GM23338 (cell line): ENCODE measurements at regions not wholly inside any gene's neighbourhood (a gene's known extent, or its start where the extent isn't known, plus 50 kb on each side); places are given as distances from the start of the nearest gene placed in this dataset.
"Not testable (repeated sequence)": the region's sequence is repeated elsewhere in the genome, so short reads cannot be mapped to it uniquely, and the experiment has no call there.

ENCODE experiments used
- CTCF ChIP-seq, 2 experiments: fragments of 200-600 bp in 1 of 2; sonication (generic) in 1 of 2; conservative IDR thresholded peaks; 2 replicates each; pipeline versions ENCODE4 v1.5.1 to v1.6.1; 2016 to 2017; ENCODE audit warnings: antibody characterized with exemption in 2 of 2, low read depth in 2 of 2, mild to moderate bottlenecking in 2 of 2, moderate library complexity in 1 of 2
- ETS1 ChIP-seq: IDR thresholded peaks from 2 replicates; pipeline ENCODE4 v1.6.1; 2016; ENCODE audit warnings: antibody characterized with exemption
- EZH2 ChIP-seq: fragments of 200-600 bp; sonication (generic); IDR thresholded peaks from one replicate; pipeline ENCODE4 v1.8.0; 2017; ENCODE audit warnings: antibody characterized with exemption, mild to moderate bottlenecking, low read depth; ENCODE audit not compliant: unreplicated experiment
- EZH2phosphoT487 ChIP-seq: fragments of 200-600 bp; sonication (generic); IDR thresholded peaks from one replicate; pipeline ENCODE4 v1.8.1; 2018; ENCODE audit warnings: antibody characterized with exemption; ENCODE audit not compliant: unreplicated experiment
- JUNB ChIP-seq: IDR thresholded peaks from one replicate; pipeline ENCODE4 v1.6.1; 2016; ENCODE audit warnings: antibody characterized with exemption; ENCODE audit not compliant: unreplicated experiment
- POLR2AphosphoS5 ChIP-seq: IDR thresholded peaks from 2 replicates; pipeline ENCODE4 v1.6.1; 2016; ENCODE audit warnings: antibody characterized with exemption, low read depth
- REST ChIP-seq: IDR thresholded peaks from one replicate; pipeline ENCODE4 v1.6.1; 2018; ENCODE audit warnings: antibody characterized with exemption; ENCODE audit not compliant: unreplicated experiment
- ZNF462 ChIP-seq: fragments of 250-450 bp; sonication (Bioruptor Pico); IDR thresholded peaks from 2 replicates; pipeline ENCODE4 v1.5.0; 2020; ENCODE audit warnings: mild to moderate bottlenecking, moderate library complexity

GRCh38 chr5:60473027-60473426, 226.9 kb downstream of the DEPDC1B start:
- TF ChIP-seq CTCF (conservative IDR thresholded peaks at IDR 0.05; ENCODE audit: low read depth in 2 of 2); EZH2; EZH2phosphoT487; ZNF462; JUNB; POLR2AphosphoS5; REST; ETS1: not testable (repeated sequence)
